Loucy (cell line): ENCODE measurements at regions not wholly inside any gene's neighbourhood (a gene's known extent, or its start where the extent isn't known, plus 50 kb on each side); places are given as distances from the start of the nearest gene placed in this dataset.

ENCODE experiments used
- H2AFZ ChIP-seq: fragments of 200-600 bp; sonication (generic); 2 replicates; pipeline ENCODE4 v1.6.0; 2016; ENCODE audit warnings: antibody characterized with exemption, mild to moderate bottlenecking, low read length, moderate library complexity
- H3F3A ChIP-seq: fragments of 200-600 bp; 2 replicates; pipeline ENCODE4 v1.6.0; 2016; ENCODE audit warnings: antibody characterized with exemption, low read depth, mild to moderate bottlenecking
- H3K27me3 ChIP-seq: fragments of 200-600 bp; sonication (generic); 2 replicates; pipeline ENCODE4 v1.6.1; 2014; ENCODE audit warnings: low read length, mild to moderate bottlenecking; ENCODE audit not compliant: insufficient read depth, poor library complexity, severe bottlenecking
- H3K36me3 ChIP-seq: fragments of 200-600 bp; sonication (generic); 2 replicates; pipeline ENCODE4 v1.6.1; 2016; ENCODE audit warnings: low read length; ENCODE audit not compliant: insufficient read depth
- H3K4me1 ChIP-seq: fragments of 200-600 bp; sonication (generic); 2 replicates; pipeline ENCODE4 v1.5.1; 2014; ENCODE audit warnings: low read length, mild to moderate bottlenecking; ENCODE audit not compliant: insufficient read depth, poor library complexity, severe bottlenecking
- H3K4me2 ChIP-seq: fragments of 200-600 bp; sonication (generic); 2 replicates; pipeline ENCODE4 v1.6.0; 2014; ENCODE audit warnings: antibody characterized with exemption, low read length, low read depth, mild to moderate bottlenecking; ENCODE audit not compliant: poor library complexity, severe bottlenecking
- H3K4me3 ChIP-seq: fragments of 200-600 bp; sonication (generic); 2 replicates; pipeline ENCODE4 v1.5.1; 2014; ENCODE audit warnings: low read length, mild to moderate bottlenecking, mixed read lengths; ENCODE audit not compliant: poor library complexity, severe bottlenecking
- H3K79me2 ChIP-seq: fragments of 200-600 bp; sonication (generic); 2 replicates; pipeline ENCODE4 v1.6.1; 2014; ENCODE audit warnings: low read length; ENCODE audit not compliant: insufficient read depth
- H3K9ac ChIP-seq: fragments of 200-600 bp; sonication (generic); 2 replicates; pipeline ENCODE4 v1.6.0; 2014; ENCODE audit warnings: mild to moderate bottlenecking, low read depth, low read length, moderate library complexity; ENCODE audit not compliant: poor library complexity, severe bottlenecking
- H3K9me2 ChIP-seq: fragments of 200-600 bp; sonication (generic); replicated peaks from 2 replicates; pipeline ENCODE4 v1.6.1; 2016; ENCODE audit warnings: low read depth, low read length, mixed read lengths
- H3K9me3 ChIP-seq: fragments of 200-600 bp; sonication (generic); 2 replicates; pipeline ENCODE4 v1.6.1; 2014; ENCODE audit warnings: mild to moderate bottlenecking, antibody characterized with exemption, low read length, low read depth; ENCODE audit not compliant: insufficient read depth
- H4K20me1 ChIP-seq: fragments of 200-600 bp; sonication (generic); 2 replicates; pipeline ENCODE4 v1.6.0; 2014; ENCODE audit warnings: antibody characterized with exemption, low read length, mild to moderate bottlenecking; ENCODE audit not compliant: insufficient read depth, poor library complexity, severe bottlenecking
- EZH2phosphoT487 ChIP-seq: fragments of 200-600 bp; IDR thresholded peaks from 2 replicates; pipeline ENCODE4 v1.6.1; 2018; ENCODE audit warnings: antibody characterized with exemption, mild to moderate bottlenecking, moderate library complexity, borderline replicate concordance
- TF ChIP-seq, protein P1 (sequence below): fragments of 200-600 bp; sonication (generic); conservative IDR thresholded peaks from 2 replicates; pipeline ENCODE4 v1.5.1; 2014; ENCODE audit warnings: mild to moderate bottlenecking, antibody characterized with exemption, low read length

DNA sequence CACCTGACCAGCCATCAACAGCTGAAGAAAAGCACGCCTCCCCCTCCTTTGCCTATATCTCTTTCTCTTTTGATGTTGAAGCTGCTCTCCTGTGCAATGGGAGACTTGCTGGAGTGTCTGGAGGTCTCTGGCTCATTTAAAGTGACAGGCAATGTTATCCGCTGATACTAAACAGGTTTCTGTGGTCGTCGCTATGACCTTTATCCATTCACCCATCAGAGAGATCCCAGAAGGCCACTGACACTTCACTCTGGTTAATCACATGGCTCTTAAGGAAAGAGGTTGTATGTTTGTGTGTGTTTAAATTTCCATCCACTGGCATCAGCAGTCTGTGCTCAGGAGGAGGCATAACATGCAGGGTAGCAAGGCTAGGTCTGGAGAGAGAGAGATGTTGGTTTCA lies 277.3 kb downstream of the MTX2 start:
- Histone ChIP-seq H3K9me2 (no peaks in the 10 kb centered on the region), H3K4me2 (no peak overlapping the region), H3K4me3 (no peak overlapping the region), H3K9me3 (no peaks in the 10 kb centered on the region), H3K36me3 (no peaks in the 10 kb centered on the region), H3K27me3 (no peaks in the 10 kb centered on the region), H3K4me1 (no peaks in the 10 kb centered on the region), H3K79me2 (no peaks in the 10 kb centered on the region), H2AFZ (no peak overlapping the region), H3F3A (no peaks in the 10 kb centered on the region), H3K9ac (no peak overlapping the region), H4K20me1 (no peaks in the 10 kb centered on the region)
- TF ChIP-seq, protein P1, sequence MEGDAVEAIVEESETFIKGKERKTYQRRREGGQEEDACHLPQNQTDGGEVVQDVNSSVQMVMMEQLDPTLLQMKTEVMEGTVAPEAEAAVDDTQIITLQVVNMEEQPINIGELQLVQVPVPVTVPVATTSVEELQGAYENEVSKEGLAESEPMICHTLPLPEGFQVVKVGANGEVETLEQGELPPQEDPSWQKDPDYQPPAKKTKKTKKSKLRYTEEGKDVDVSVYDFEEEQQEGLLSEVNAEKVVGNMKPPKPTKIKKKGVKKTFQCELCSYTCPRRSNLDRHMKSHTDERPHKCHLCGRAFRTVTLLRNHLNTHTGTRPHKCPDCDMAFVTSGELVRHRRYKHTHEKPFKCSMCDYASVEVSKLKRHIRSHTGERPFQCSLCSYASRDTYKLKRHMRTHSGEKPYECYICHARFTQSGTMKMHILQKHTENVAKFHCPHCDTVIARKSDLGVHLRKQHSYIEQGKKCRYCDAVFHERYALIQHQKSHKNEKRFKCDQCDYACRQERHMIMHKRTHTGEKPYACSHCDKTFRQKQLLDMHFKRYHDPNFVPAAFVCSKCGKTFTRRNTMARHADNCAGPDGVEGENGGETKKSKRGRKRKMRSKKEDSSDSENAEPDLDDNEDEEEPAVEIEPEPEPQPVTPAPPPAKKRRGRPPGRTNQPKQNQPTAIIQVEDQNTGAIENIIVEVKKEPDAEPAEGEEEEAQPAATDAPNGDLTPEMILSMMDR = no peak
- no peak for TF ChIP-seq EZH2phosphoT487

DNA sequence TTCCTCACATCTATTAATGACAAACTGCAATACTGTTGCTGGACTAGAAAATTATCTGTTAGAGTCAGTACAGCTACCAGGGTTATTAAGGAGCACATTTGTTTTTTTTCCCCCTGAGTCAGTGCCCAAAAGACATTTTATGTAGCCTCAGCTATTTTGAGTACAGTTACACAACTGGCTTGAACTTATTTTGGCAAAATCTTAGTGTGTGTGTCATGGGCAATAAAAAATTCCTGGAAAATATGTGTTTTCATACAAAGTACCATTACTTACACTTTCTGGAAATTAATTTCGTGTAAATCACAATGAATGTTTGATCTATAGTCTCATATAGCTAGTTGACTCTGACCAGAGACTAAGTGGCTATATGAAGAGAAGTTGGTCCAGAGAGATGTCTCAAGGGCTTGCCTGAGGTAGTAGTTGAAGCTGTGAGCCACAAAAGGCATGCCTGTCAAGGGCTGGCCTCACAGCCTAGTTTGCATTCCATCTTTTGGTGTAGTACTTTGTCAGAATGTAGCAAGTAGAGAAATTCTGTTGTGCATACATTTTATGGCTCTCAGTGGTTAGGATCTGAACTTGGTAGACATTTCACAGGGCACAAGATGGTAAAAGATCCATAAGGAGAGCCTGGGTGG lies 283.4 kb downstream of the MTX2 start:
- Histone ChIP-seq H3K27me3 (no peaks in the 10 kb centered on the region), H3K9me2 (no peaks in the 10 kb centered on the region), H3K4me1 (no peaks in the 10 kb centered on the region), H3K79me2 (no peaks in the 10 kb centered on the region), H3K9me3 (no peaks in the 10 kb centered on the region), H3K4me3 (no peak overlapping the region), H4K20me1 (no peaks in the 10 kb centered on the region), H3K9ac (no peak overlapping the region), H3F3A (no peaks in the 10 kb centered on the region), H2AFZ (no peak overlapping the region), H3K36me3 (no peaks in the 10 kb centered on the region), H3K4me2 (peak overlapping the region; percentile 82)
- TF ChIP-seq, protein P1 = no peak
- TF ChIP-seq EZH2phosphoT487 = no peak

DNA sequence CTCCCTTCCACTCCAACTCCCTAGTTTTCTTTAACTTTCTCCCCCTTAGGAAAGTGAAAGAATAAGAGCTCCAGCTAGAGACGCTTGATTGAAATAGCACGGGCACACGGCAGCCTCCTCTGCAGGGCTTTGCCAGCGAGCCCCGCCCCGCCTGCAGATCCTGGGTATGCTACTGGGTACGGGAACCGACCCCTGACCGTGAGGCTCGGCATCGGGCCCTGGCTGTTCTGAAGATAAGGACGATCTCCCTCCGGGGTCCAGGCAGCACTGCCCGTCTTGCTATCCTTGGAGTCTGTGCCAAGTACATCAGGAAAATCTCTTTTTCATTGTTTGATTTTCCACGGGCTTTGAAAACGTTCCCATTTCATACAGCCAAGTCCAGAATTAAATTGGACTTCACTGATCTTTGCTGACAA lies 284.5 kb downstream of the MTX2 start:
- peak overlapping the region; percentile 82 for H3K4me2 ChIP-seq

More for the DNA sequence above, 284.5 kb downstream of the MTX2 start:
- Histone ChIP-seq H3K4me1 (no peaks in the 10 kb centered on the region), H3K4me3 (peak overlapping the region; percentile 84), H3K79me2 (no peaks in the 10 kb centered on the region), H3K9ac (peak overlapping the region; percentile 72), H3K9me2 (no peaks in the 10 kb centered on the region), H3K27me3 (no peaks in the 10 kb centered on the region), H4K20me1 (no peaks in the 10 kb centered on the region), H2AFZ (peak overlapping the region; percentile 98), H3K9me3 (no peaks in the 10 kb centered on the region), H3F3A (no peaks in the 10 kb centered on the region), H3K36me3 (no peaks in the 10 kb centered on the region)
- no peak for TF ChIP-seq EZH2phosphoT487
- TF ChIP-seq, protein P1 = peak; percentile 44
